SKM-1 (cell line): ENCODE measurements at regions not wholly inside any gene's neighbourhood (a gene's known extent, or its start where the extent isn't known, plus 50 kb on each side); places are given as distances from the start of the nearest gene placed in this dataset.
"Not testable (repeated sequence)": the region's sequence is repeated elsewhere in the genome, so short reads cannot be mapped to it uniquely, and the experiment has no call there.

ENCODE experiments used
- DNase-seq: peaks from one replicate; lab custom pipeline; 2025; ENCODE audit not compliant: unreplicated experiment; lab: John Stamatoyannopoulos, UW

- no peak for DNase-seq
Measured at GRCh38 chr15:38726187-38726586, 161.6 kb upstream of the RASGRP1 start.

- DNase-seq: no peak
Measured at GRCh38 chr15:38733331-38733730, 168.7 kb upstream of the RASGRP1 start.

- no peak for DNase-seq
Measured at GRCh38 chr15:38740206-38740605, 175.6 kb upstream of the RASGRP1 start.

- peak; percentile 31 for DNase-seq
Measured at GRCh38 chr15:38743147-38743546, 178.5 kb upstream of the RASGRP1 start.

GRCh38 chr15:38745126-38745525, 180.5 kb upstream of the RASGRP1 start:
- no peak for DNase-seq

- no peak for DNase-seq
Measured at GRCh38 chr15:38745626-38746025, 181.0 kb upstream of the RASGRP1 start.

GRCh38 chr15:38746211-38746610, 181.6 kb upstream of the RASGRP1 start:
- DNase-seq: no peak

- no peak for DNase-seq
Measured at GRCh38 chr15:38748710-38749109, 184.1 kb upstream of the RASGRP1 start.

- no peak for DNase-seq
Measured at GRCh38 chr15:38750786-38751185, 186.2 kb upstream of the RASGRP1 start.

GRCh38 chr15:38755718-38756117, 191.1 kb upstream of the RASGRP1 start:
- no peak for DNase-seq

GRCh38 chr15:38756441-38756840, 191.8 kb upstream of the RASGRP1 start:
- no peak for DNase-seq

- DNase-seq: no peak
Measured at GRCh38 chr15:38758043-38758442, 193.4 kb upstream of the RASGRP1 start.

- DNase-seq: no peak
Measured at GRCh38 chr15:38761681-38762080, 197.1 kb upstream of the RASGRP1 start.

- no peak for DNase-seq
Measured at GRCh38 chr15:38768970-38769369, 204.4 kb upstream of the RASGRP1 start.

- DNase-seq: no peak
Measured at GRCh38 chr15:38769492-38769891, 204.9 kb upstream of the RASGRP1 start.

- DNase-seq: not testable (repeated sequence)
Measured at GRCh38 chr15:38774076-38774475, 209.5 kb upstream of the RASGRP1 start.

GRCh38 chr15:38781196-38781595, 216.6 kb upstream of the RASGRP1 start:
- no peak for DNase-seq

- no peak for DNase-seq
Measured at GRCh38 chr15:38782156-38782555, 217.5 kb upstream of the RASGRP1 start.

- no peak for DNase-seq
Measured at GRCh38 chr15:38788918-38789317, 224.3 kb upstream of the RASGRP1 start.

GRCh38 chr15:38789566-38789965, 225.0 kb upstream of the RASGRP1 start:
- DNase-seq: no peak

GRCh38 chr15:38793206-38793810, 228.7 kb upstream of the RASGRP1 start:
- no peak for DNase-seq

GRCh38 chr15:38795471-38796245, 231.0 kb upstream of the RASGRP1 start:
- no peak for DNase-seq

- no peak for DNase-seq
Measured at GRCh38 chr15:38796589-38796988, 232.0 kb upstream of the RASGRP1 start.
